ENCODE measurements at regions not wholly inside any gene's neighbourhood (a gene's known extent, or its start where the extent isn't known, plus 50 kb on each side); places are given as distances from the start of the nearest gene placed in this dataset.

- H3K4me1 Mint-ChIP-seq = no peaks in the 10 kb centered on the region
- no peak overlapping the region for H3K27ac ChIP-seq (ENCODE audit: low read length in 2 of 2)
- WGBS (ENCODE audit: insufficient coverage) = 68% methylated on average over 3 of the region's 7 CpGs
- ChIA-PET POLR2A (no interaction called here), CTCF (no interaction called here)
- intact Hi-C loops (cut with micrococcal nuclease) = no loop called here
- no peak overlapping the region for H2AFZ ChIP-seq (ENCODE audit: insufficient read depth, low read depth, low read length, poor library complexity, severe bottlenecking)
- no peaks in the 10 kb centered on the region for H3K27me3 Mint-ChIP-seq
- ATAC-seq (ENCODE audit: low read depth) = no peak
- no peak overlapping the region for H3K9ac ChIP-seq (ENCODE audit: low read length)
- no peak overlapping the region for H3K4me3 Mint-ChIP-seq
- H4K20me1 ChIP-seq (ENCODE audit: control insufficient read depth, insufficient read depth, low read length, poor library complexity, severe bottlenecking) = no peaks in the 10 kb centered on the region
- no peaks in the 10 kb centered on the region for H3K9me3 Mint-ChIP-seq (ENCODE audit: insufficient read depth)
- no peaks in the 10 kb centered on the region for H3K27me3 ChIP-seq (replicated peaks in 1 of 4; ENCODE audit: control extremely low read depth in 1 of 4, control insufficient read depth in 3 of 4, insufficient read depth in 4 of 4, low read length in 3 of 4)
- no peak overlapping the region for H3K4me3 ChIP-seq (ENCODE audit: control extremely low read depth in 1 of 5, extremely low read depth in 1 of 5, insufficient read depth in 1 of 5, low read depth in 2 of 5, low read length in 4 of 5)
- TF ChIP-seq, protein P1, sequence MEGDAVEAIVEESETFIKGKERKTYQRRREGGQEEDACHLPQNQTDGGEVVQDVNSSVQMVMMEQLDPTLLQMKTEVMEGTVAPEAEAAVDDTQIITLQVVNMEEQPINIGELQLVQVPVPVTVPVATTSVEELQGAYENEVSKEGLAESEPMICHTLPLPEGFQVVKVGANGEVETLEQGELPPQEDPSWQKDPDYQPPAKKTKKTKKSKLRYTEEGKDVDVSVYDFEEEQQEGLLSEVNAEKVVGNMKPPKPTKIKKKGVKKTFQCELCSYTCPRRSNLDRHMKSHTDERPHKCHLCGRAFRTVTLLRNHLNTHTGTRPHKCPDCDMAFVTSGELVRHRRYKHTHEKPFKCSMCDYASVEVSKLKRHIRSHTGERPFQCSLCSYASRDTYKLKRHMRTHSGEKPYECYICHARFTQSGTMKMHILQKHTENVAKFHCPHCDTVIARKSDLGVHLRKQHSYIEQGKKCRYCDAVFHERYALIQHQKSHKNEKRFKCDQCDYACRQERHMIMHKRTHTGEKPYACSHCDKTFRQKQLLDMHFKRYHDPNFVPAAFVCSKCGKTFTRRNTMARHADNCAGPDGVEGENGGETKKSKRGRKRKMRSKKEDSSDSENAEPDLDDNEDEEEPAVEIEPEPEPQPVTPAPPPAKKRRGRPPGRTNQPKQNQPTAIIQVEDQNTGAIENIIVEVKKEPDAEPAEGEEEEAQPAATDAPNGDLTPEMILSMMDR (IDR thresholded peaks at IDR 0.05) = no peak
- TF ChIP-seq EZH2 (IDR thresholded peaks at IDR 0.05; ENCODE audit: borderline replicate concordance, insufficient read depth, low read depth, low read length, poor library complexity, severe bottlenecking) = no peak
- H3K4me1 ChIP-seq (ENCODE audit: control insufficient read depth in 2 of 2, insufficient read depth in 2 of 2, low read length in 2 of 2) = no peaks in the 10 kb centered on the region
- no peak for DNase-seq
- no peaks in the 10 kb centered on the region for H3K79me2 ChIP-seq (ENCODE audit: control insufficient read depth, insufficient read depth, low read length)
- H3K9me3 ChIP-seq (ENCODE audit: control extremely low read depth in 1 of 3, control insufficient read depth in 2 of 3, insufficient read depth in 1 of 3, low read length in 2 of 3) = no peaks in the 10 kb centered on the region
- no peak overlapping the region for H3K4me2 ChIP-seq (replicated peaks; ENCODE audit: low read depth, low read length, poor library complexity, severe bottlenecking)
- H3K27ac Mint-ChIP-seq = no peak overlapping the region
- H3K36me3 ChIP-seq (replicated peaks in 1 of 2; ENCODE audit: control extremely low read depth in 1 of 2, control insufficient read depth in 1 of 2, extremely low read depth in 1 of 2, insufficient read depth in 2 of 2, low read length in 1 of 2) = no peaks in the 10 kb centered on the region
Observed at GRCh38 chr2:59874361-59874760, 679.1 kb downstream of the BCL11A start.

DNA sequence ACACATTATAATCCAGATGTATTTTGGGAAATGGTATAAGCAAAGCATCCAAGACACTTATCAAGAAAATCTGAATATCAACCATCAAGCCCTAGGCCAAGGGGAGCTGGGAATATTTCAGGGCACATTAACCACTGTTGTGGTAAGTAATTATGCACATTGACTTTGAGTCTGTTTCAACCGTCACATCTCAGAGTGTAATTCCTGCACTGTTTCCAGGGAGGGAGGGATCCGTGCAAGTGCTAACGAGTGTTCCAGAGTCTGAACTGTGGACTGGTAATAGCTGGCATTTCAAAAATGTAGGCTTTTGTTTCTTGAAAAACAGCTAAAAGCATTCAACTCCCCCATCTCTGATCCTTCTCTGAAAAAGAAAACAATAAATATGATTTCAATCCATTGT, 681.6 kb downstream of the BCL11A start:
- Histone ChIP-seq H3K79me2 (ENCODE audit: control insufficient read depth, insufficient read depth, low read length) (no peaks in the 10 kb centered on the region), H3K27ac (ENCODE audit: low read length in 2 of 2) (no peak overlapping the region), H3K9ac (ENCODE audit: low read length) (no peak overlapping the region), H3K36me3 (replicated peaks in 1 of 2; ENCODE audit: control extremely low read depth in 1 of 2, control insufficient read depth in 1 of 2, extremely low read depth in 1 of 2, insufficient read depth in 2 of 2, low read length in 1 of 2) (no peaks in the 10 kb centered on the region), H3K4me2 (replicated peaks; ENCODE audit: low read depth, low read length, poor library complexity, severe bottlenecking) (no peak overlapping the region), H3K4me3 (ENCODE audit: control extremely low read depth in 1 of 5, extremely low read depth in 1 of 5, insufficient read depth in 1 of 5, low read depth in 2 of 5, low read length in 4 of 5) (no peak overlapping the region), H3K4me1 (ENCODE audit: control insufficient read depth in 2 of 2, insufficient read depth in 2 of 2, low read length in 2 of 2) (no peaks in the 10 kb centered on the region), H4K20me1 (ENCODE audit: control insufficient read depth, insufficient read depth, low read length, poor library complexity, severe bottlenecking) (no peaks in the 10 kb centered on the region), H3K9me3 (ENCODE audit: control extremely low read depth in 1 of 3, control insufficient read depth in 2 of 3, insufficient read depth in 1 of 3, low read length in 2 of 3) (no peaks in the 10 kb centered on the region), H3K27me3 (replicated peaks in 1 of 4; ENCODE audit: control extremely low read depth in 1 of 4, control insufficient read depth in 3 of 4, insufficient read depth in 4 of 4, low read length in 3 of 4) (no peaks in the 10 kb centered on the region), H2AFZ (ENCODE audit: insufficient read depth, low read depth, low read length, poor library complexity, severe bottlenecking) (no peak overlapping the region)
- ChIA-PET CTCF (no interaction called here), POLR2A (no interaction called here)
- 100% methylated on average over 1 of the region's 3 CpGs for WGBS (ENCODE audit: insufficient coverage)
- intact Hi-C loops (cut with micrococcal nuclease) = no loop called here
- TF ChIP-seq, protein P1 (IDR thresholded peaks at IDR 0.05) = no peak
- TF ChIP-seq EZH2 (IDR thresholded peaks at IDR 0.05; ENCODE audit: borderline replicate concordance, insufficient read depth, low read depth, low read length, poor library complexity, severe bottlenecking) = no peak
- Mint-ChIP-seq H3K4me3 (no peak overlapping the region), H3K9me3 (ENCODE audit: insufficient read depth) (no peaks in the 10 kb centered on the region), H3K27me3 (no peaks in the 10 kb centered on the region), H3K27ac (no peak overlapping the region), H3K4me1 (no peaks in the 10 kb centered on the region)
- ATAC-seq (ENCODE audit: low read depth) = no peak
- no peak for DNase-seq
